ENCODE measurements at regions not wholly inside any gene's neighbourhood (a gene's known extent, or its start where the extent isn't known, plus 50 kb on each side); places are given as distances from the start of the nearest gene placed in this dataset.

DNA sequence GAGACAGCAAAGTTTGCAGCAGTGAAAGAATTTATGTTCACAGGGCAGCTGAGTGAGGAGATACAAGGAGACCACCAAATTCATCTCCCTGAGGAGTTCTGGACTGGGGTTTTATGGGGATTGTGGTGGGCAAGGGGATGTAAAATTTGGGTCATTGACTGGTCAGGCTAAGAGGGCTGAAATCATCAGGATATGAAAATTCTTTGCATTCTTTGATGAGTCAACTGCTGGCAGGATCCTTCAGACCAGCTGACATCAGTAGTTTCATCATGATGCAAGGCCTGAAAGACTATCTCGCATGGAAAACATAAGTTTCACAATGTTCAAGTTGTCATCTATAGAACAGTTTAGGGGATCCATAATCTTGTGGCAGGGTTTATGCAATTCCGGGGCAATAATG is 869.5 kb upstream of the PCDH9 start:
- no peak for FAIRE-seq

DNA sequence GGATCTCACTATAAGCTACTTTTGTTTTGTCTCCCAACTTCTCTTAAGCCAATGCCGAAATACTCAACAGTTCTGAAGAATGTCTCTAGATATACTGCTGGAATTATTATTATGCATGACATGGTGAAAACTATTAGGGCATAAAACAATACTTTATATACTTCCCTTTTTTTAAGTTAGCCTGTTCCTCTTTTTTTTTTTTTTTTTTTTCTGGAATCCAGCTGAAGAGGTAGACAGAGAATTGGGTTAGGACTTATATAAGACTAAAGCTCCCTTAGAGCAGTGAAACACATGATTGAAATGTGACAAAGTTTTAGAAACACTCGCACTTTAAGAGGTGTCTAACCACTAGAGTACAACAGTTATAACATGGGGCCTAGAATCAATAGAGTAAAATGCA is 850.9 kb upstream of the PCDH9 start:
- no peak for FAIRE-seq

DNA sequence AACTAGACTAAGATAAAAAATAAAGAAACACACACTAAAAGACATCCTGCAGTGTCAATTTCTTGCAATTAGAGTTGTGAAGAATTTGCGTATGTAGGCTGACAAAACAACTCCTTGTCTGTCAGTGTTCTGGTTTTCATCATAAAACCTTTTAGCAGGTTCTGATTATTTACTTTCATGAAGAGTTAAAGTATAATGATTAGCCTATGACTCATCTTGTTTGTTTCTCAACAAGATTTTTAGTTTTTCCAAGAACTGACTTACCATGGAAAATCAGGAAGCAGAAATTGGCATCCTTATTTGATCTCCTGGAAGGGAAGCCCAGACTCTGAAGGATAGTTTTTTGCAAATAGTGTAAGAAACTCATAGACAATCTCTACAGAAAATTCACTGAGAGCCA is 848.7 kb upstream of the PCDH9 start:
- FAIRE-seq = no peak

DNA sequence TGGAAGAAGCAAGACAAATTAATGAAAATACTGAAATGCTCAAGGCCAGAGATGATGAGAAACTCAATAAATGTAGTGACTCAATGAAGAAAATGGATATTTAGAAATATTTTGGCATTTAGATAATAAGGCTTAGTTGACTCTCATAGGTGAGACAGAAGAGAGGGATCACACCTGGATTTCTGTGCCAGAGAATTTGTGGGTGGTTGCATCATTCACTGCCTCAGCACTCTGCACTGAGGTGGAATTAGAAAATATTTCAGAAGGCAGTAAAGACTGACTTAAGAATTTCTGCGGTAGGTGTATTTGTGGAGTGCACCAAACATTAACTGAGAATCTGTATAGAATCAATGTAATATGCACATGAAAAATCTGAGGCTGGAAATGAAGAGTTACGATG is 848.3 kb upstream of the PCDH9 start:
- no peak for FAIRE-seq

DNA sequence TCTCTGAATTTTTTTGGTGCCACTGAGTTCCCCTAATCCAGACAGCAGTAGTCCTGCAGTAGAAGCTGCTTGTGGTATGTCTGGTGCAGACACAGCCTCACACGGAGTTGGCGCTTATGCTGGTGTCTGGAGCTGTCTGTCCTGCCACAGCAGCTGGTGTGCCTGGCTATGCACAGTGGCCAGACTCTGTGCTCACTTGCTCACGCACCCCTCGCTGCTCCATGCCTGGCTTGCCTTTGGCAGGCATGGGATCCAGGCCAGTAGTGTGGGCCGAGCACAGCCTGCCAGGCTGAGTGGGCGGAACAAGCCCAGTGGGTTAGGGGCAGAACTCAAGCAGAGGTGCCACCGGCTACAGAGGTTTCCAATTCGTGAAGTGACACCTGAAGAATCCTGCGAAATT is 845.9 kb upstream of the PCDH9 start:
- FAIRE-seq = no peak

DNA sequence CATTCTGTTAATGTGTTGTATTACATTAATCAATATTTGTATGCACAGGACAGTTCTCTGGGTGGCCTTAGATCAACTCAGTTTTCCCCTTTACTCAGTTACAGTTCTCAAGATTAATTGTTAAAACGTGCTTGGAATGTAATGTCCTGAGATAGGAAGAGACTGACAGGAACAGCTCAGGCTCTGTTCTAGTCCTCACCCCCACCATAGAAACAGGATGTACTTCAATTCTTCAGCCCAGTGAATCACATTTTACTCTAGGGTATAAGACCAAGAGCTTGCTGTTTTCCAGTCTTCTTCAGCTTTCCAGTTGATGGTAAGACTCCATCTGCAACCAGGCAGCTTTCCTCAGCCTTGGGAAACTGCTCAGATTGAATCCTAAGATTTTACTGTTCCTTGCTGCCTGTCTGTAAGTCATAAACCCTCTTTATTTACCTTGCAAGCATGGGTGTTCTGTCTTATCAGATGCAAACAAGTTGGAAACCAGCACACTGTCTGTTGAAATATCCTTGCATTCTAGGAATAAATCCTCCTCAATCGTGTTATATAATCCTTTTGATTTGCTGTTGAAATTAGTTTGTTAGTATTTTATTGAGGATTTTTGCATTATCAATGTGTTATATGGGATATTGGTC is 836.9 kb upstream of the PCDH9 start:
- no peak for FAIRE-seq

DNA sequence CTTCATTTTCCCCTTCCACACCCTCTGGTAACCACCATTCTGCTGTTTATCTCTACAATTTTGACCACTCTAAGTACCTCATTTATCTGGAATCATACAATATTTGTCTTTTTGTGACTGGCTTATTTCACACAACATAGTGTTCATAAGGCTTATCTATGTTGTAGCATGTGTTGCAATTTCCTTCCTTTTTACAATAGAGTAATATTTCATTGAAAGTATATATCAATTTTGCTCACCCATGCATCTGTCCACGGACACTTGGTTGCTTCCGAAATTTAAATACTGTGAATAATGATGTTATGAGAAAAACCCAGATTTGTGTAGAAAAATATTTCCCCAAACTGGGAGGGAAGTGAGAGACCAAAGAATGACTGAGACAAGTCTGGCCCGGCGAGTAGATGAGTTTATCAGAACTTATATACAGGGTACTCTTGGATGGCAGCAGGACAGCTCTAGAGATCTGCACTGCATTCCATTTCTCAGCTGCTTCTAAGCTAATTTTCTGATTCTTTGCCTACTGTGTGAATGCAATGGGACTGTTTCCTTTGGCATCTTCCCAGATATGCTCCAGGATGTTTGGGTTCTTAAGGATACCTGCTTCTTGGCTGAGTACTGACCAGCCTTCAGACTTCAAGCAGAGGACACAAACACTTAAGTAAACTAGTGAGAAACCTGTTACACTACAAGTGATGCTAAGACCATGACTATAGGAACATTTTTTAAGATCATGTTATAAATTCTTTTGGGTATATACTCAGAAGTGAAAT is 834.0 kb upstream of the PCDH9 start:
- no peak for FAIRE-seq

DNA sequence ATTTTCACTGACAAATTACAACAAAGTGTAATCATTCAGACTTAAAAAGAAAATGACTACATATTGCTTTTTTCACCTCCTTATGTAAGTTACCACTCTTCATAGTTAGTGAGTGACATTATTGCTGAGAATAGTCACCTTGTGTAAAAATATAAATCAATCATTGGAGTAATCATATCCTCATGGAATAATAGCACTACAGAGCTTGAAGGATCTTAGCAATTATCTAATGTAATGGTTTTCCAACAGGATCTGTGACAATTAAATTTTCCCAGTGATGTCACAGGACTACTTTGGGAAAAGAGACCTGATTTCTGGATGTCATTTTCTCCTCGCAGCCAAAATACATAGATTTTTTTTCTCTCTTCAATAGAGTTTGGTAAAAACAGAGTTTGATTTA is 833.0 kb upstream of the PCDH9 start:
- FAIRE-seq = no peak

DNA sequence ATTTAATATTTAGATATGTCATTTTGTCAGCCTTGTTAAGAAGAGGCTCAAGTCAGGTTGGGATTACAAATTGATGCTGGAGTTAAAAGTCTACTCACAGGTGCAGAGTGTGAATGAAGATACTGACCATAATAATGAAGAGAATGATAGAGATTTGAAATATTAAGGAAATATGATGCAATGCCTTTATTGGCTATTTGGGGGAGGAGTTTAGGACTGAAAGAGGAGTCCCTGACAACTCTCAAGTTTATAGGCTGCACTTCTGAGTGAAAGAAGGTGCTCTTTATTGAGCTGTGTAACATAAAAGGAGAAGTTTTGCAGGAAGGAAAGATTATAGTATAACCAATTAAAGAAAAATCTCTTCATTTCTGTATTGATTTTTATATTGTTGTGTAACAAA is 827.7 kb upstream of the PCDH9 start:
- FAIRE-seq = no peak

DNA sequence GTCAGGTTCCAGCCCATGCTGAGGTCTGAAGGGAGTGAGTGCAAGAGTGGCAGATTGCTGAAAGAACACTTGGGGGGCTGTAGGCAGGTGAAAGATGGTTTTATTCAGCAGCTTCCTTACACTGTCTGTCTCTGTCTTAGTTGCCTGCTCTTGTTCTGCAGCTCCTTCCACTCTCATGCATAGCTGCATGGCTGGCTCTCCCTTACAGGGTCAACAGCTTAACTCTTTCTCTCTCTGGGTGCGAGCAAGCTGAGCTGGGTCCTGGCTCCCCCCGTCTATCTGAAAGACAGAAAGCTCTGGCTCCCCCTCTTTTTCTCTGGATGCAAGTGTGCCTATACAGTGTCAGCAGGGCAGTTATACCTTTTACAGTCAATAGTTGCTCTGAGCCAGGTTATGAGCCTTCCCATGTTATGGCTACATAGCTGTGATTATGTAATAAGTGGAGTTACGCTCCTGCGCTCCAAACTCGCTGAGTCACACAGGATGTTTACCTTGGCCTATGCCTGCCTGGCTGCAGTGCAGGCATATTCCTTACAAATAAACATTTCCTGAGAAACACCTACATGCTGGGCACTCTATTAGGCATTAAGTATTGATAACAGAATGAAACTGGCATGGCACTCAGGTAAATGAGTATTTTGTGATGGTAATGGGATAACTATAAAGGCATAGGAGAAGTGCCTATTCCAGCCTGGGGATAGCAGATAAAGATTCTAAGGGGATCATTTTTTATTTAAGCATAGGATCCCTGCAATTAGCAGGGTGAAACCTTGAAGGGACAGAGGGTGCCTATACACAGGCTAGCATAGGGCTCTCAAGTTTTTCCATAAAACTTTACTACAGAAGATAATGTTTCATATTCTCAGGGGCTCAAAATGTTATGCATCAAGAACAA is 826.9 kb upstream of the PCDH9 start:
- no peak for FAIRE-seq

DNA sequence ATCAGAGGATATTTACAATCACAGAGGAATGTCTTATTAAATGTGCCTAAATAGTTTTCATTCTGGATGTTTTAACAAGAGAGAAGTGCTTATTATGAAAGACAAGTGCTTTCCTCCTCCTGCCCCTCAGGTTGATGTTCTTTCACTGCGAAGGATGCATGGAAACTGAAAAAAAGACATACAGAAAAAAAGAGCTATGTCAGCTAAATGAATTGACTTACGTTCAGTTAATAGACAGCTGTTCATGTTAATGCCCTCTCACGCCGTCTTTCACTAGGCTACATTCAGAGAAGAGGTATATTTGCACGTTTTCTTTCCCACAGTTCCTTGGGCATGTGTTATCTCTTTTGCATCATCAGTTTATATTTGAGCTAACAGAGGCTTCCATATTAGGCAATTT is 821.8 kb upstream of the PCDH9 start:
- no peak for FAIRE-seq

DNA sequence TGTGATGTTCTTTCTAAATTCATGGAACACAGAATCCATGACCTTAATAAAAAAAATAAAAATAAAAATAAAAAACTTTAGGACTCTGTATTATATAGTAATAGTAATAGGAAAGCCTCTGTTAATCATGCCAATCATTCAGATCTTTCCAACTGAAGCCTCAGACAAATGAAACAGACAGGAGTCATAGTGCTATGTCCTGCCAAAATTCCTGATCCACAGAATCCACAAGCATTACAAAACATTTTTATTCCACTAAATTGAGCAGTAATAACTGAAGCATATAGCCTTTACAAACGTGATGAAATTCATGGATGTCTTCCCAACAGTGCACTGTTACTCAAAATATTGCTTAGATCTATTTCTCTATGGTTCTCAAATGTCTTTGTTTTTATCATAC is 820.6 kb upstream of the PCDH9 start:
- no peak for FAIRE-seq

DNA sequence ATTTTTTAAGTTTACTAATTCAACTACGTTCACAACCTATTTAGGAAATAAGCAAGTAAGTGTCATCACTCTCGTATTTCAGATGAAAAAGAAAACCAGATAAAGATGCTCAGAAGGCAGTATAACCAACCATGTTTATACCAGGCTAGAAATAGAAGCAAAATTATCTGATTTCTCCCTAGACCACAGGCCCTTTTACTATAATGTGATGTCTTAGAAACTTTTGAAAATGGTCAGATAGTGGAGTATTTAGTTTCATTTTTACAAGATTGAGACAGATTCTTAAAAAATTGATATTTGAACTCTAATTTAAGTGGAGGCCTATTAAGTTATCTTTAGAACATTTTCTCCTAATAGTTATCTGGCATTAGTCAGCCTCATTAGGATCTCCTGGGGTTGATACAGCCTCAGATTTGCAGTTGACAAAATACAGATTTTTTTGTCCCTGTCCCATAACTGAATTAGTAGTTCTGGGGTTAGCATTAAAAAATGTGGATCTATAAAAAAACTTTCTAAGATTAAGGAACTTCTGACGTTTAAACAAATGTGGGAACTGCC is 818.7 kb upstream of the PCDH9 start:
- no peak for FAIRE-seq

DNA sequence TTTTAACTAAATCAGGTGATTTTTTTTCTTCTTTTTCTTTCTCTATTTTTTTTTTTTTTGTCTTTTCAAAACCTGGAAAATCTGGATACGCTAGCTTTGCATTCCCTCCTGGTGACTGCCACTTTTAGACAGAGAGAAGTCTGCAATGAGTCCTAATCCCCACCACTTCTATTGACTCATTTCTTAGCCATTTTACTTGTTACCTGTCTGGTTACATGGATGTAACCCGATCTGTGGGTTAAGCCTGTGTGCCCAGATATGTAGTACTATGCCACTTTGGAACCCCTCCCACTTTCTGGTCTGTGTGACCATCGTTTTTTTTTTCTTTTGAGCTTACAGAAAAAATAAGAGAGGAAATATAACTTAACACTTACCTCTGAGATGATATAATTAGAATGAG is 817.8 kb upstream of the PCDH9 start:
- FAIRE-seq = no peak

DNA sequence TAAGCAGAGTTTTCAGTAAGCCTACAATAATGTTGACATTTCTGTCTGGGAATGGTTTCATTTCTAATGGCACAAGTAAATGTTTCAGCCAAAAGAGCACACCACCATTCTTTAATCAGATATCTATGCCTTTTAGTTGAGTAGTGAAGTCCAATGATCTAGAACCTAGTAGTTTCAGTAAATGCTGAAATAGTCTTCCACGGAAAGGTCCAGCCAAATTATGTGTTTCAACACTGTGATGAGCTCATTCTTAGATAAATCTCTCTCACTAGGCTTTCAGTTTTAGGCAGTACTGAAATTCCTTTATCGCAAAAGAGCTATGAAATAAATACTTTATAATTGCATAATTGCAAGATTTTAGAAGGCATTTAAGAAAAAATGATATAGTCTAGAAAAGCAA is 816.8 kb upstream of the PCDH9 start:
- no peak for FAIRE-seq

DNA sequence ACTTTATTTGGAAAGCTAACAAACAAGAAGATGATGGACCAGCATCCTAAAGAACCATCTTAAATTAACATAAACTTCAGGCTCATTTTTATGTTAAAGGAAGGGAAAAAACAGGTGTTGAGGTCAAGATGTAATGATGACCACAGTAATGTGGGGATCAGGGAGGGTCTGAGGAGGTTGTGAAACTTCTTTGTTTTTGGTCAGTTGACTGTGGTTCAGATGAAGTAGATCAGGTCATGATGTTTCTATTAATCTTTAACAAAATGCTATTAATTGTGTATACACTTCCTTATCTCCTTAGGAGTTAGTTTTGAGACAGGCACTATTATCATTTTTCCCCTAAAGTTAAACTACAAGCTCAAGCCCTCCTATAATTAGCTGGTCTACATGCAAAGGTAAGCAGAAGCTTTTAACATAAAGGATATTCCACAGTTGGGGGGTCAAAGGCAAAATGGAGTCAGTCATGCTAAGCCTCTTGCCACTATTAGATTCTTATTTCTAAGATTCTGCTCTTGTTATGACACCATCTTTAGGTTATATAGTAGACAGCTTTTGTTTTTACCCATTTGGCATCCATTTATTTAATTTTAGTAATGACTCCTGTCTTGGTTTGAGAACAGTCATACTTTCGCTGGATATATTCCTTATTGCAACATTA is 800.1 kb upstream of the PCDH9 start:
- FAIRE-seq = no peak

DNA sequence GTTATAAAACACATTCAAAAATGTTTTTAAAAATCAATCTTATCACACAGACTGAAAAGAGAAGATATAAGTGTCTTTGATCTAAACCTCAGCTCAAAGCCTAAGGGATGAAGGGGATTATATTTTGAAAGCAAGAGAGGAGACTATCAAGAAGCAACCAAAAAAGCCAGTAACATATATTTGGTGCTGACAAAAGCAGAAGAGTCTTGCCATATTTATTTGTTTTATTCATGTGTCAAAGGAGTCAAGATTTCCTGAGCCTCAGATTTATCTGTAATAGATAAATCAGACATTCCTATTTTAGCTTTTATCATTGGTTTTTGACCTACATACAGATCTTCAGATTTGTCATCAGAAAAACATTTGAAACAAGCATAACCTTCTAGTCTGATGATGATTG is 798.6 kb upstream of the PCDH9 start:
- no peak for FAIRE-seq

DNA sequence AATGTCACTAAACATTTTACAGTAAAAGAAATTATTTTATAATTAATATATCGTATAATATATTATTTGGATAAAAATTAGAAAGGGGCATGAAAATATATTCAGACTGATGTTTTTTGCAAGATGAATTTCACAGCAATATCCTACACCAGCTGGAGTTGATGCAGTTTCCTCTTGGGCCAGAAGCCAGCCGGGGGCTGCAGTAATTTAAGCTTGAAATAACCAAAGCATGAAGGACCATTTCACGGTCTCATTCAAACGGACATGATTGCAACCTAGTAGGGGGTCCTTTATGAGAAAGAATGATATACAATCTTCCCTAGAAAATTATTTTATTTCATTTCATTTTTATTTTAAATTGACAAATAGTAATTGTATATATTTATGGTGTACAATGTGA is 797.2 kb upstream of the PCDH9 start:
- FAIRE-seq = no peak

DNA sequence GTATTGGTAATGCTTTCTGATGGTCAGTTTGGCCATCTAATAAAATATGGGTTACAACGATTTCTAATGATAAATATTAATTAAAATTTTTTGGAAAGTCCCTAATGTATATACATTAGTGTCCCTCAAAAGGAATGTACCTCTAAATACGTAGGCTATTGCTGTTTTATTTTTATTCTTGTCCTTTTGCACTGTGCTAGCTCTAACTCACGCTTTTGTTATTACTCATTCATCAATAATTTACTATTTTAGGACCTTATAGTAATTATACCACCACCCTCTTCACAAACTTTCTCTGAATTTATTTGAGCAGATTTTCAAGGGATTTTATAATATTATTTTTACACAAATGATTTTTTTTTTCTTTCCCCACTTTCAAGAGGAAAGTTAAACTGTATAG is 795.9 kb upstream of the PCDH9 start:
- no peak for FAIRE-seq

DNA sequence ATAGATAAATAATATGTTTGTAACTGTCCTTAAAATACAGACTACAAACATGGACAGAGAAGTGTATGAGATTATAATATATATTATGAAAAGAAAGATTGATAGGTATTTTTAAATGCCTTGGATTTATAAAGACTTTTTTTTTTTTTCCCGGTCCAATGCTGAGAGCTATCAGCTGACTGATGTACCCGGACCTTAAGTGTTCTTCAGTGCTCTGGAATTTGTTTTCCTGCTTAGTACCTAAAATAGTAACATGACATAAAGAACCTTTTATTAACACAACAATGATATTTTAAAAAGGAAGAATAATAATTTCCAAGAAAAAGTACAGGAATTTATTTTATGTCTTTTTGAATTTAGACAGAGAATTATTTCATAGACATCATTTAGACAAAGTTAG is 795.5 kb upstream of the PCDH9 start:
- FAIRE-seq = no peak

DNA sequence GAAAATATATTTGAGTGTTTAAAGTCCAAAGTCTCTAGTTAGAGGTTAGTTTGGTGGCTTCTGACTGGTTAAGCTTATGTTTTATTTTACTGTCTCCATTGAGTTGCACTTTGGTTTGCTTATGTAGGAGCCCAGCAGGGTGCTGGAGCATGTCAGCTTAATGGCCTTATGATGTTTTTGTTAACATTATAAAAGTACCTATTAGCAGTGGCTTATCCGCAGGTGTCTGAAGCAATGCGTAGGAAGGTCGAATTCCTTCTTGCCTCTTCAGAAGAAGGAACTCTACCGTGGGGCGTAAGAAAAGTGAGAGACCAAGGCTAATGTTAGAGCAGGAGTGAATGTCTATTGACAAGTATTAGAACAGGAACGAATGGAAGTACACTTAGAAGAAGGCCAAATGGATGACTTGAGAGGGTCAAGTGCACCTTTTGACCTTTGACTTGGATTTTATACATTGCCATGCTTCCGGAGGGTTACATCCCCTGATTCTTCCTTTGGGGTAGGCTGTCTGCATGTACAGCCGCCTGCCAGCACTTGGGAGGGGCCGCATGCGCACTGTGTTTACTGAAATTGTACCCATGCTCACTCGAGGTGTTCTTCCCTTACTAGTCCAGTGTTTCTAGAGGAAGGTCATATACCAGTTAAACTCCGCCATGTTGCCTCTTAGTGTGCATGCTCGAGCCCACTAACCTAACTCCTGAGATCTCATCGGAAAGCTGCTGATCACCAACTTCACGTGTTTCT is 793.9 kb upstream of the PCDH9 start:
- FAIRE-seq = no peak

DNA sequence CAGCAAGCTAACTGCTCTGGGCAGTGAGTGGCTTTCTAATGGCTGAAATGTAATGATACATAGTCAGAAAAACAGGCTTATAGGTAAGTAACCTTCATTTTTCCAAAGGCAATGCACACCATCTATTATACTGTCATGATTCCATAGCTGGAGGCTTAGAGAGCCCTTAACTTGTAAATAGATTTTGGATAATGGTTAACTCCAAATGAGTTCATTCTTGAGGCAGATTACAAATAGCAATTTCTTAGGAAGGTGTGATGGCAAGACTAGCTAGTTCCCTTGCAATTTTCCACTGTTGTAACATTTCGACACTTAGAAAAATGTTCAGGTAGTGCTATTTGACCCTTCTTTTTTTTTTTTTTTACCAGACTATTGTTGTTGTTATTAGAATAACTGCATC is 789.8 kb upstream of the PCDH9 start:
- no peak for FAIRE-seq
